Superior temporal gyrus (tissue), 1 donor: ENCODE measurements at regions not wholly inside any gene's neighbourhood (a gene's known extent, or its start where the extent isn't known, plus 50 kb on each side); places are given as distances from the start of the nearest gene placed in this dataset.

Experiments
- DNase-seq: peaks from one replicate; pipeline ENCODE4 v3.0.0-alpha.2; 2016; ENCODE audit errors: extremely low spot score

DNA sequence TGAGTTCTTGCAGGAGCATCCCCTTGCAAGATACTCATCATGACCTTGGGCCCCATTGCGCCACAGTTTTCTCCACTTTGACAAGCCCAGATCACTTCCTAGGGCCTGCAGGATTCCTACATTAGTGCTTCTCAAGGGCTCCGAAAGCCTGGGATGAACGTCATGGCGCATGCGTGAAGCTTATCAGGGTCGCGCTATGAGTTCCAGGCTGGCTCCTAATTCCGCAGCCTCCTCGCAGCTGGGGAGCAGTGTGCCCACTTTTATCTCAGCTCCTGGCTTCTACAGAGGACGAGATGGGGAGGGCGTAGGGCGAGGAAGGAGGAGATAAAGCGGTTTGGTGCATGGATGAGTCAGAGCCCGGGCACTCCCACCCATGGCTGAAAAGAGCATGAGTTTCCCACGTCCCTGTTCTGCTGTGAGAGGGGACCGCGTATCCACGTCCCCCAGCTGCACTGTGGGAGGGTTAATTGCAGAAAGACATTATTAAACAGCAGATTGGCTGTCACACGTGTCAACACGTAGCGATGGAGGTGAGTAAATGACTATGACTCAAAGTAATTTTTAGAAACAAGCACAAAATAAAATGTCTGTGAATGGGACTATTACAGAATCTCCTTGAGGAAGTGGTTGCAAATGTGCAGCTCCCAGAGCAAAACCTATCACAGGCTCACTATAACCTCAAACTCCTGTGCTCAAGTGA lies 72.9 kb upstream of the DSP start:
- DNase-seq: peak; percentile 50

DNA sequence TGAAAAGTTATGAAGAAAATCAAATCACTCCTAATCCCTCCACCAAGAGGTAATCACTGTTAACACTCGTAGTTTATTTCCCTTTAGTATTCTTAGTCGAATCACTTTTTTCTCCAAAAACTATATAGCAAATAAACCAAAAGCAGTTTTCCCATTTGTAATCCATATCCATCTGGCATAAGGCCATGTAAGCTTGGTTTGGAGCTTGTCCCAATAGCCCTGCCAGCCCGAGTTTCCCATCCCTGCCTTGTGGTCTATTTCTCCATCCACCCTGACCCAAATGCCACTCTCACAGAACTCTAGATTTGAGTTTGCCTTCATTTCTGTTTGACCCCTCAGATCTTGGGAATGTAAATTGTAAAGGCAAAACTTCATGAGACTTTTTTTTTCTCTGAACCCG lies 71.8 kb upstream of the DSP start:
- DNase-seq: no peak

DNA sequence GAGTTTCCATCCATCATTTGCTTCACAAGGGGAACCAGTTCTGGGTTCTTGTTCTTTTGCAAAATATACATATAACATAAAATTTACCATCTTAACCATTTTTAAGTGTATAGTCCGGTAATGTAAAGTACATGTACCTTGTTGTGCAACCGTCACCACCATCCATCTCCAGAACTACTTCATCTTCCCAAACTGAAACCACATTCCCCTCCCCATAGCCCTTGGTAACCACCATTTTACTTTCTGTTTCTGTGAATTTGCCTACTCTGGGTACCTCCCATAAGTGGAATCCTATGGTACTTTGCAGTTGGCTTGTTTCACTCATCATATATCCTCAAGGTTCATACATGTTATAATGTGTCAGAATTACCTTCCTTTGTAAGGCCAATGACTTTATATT lies 70.3 kb upstream of the DSP start:
- no peak for DNase-seq

DNA sequence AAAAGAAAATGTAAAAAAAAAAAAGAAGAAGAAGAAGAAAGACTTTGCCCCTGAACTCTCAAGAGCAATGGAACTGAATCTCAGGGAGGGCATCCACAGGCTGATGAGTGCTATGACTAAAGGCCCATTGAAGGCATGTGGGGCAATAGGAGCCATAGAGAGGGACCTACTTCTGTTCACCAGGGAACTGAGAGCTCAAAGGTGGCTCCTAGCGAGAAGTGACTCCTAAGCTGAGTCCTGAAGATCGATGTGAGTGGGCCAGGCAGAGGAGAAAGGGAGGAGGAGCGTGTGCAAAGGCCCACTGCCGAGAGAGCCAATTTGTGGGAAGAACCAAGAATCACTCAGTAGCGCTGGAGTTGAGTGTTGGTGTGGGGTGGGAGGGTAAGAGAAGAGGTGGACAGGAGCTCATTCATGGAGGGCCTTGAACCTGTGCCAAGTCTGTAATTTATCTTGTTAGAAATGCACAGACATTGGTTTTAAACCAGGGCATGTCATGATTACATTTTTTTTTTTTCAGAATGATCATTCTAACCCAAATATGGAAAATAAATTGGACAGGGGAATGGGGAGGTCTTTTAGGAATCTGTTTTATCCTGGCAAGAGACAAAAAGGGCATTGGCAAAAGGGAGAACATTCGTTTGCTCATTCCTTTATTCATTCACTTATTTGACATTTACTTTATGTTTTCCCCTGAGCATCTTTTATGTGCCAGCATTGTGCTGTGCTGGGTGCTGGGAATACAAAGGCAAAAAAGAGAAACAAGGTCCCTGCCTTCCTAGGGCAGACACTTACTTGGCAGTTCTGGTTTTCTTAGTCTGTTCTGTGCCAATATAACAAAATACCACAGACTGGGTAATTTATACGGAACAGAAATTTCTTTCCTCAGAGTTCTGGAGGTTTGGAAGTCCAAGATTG lies 67.4 kb upstream of the DSP start:
- DNase-seq: no peak

DNA sequence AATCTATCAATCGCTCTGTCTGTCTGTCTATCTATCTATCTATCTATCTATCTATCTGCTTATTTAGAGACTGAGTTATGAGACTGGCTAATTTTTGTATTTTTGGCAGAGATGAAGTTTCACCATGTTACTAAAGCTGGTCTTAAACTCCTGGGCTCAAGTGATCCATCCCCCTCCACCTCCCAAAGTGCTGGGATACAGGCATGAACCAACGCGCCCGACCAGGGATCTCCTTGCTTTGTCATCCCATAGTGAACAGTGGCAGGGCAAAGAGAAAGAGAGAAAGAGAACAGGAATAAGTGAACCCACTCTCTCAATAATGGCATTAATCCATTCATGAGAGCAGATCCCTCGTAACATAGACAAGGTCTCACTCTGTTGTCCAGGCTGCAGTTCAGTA lies 66.4 kb upstream of the DSP start:
- no peak for DNase-seq

DNA sequence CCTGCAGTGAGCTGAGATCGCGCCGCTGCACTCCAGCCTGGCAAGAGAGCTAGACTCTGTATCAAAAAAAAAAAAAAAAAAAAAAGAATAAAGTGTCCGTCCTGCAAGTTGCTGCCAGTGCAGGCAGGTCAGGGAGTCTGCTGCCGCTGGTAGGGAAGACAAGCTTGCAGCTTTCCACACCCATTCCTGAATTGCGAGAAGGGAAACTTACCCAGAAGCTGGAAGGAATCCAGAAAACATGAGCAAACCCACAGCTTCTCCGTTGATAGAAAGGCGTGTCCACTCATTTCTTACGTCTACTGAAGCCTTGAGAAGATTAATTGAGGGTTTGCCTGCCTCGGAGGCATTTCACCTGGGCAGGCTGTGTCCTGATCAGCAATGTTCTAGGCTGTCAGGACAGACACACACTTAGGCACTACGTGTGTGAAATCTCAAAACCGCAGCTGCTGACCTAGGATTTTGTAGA lies 61.6 kb upstream of the DSP start:
- no peak for DNase-seq

GRCh38 chr6:7484666-7485065 lies 56.8 kb upstream of the DSP start:
- DNase-seq: no peak

DNA sequence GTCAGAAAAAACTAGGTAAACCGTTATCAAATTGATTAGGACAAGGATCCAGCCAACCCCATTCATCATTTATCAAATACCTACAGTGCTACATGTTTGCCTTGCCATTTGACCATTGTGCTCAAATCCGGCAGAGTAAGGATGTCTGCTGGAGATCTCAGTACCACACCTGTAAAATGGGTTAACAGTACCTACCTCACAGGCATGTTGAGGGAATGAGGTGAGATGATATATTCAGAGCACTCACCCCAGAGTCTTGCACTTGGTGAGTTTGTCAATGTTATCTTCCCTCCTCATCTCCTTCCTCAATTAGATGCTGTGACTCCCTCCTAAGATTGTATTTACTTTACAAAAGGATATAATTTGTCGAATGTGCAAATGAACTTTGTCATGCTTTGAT lies 54.5 kb upstream of the DSP start:
- no peak for DNase-seq

DNA sequence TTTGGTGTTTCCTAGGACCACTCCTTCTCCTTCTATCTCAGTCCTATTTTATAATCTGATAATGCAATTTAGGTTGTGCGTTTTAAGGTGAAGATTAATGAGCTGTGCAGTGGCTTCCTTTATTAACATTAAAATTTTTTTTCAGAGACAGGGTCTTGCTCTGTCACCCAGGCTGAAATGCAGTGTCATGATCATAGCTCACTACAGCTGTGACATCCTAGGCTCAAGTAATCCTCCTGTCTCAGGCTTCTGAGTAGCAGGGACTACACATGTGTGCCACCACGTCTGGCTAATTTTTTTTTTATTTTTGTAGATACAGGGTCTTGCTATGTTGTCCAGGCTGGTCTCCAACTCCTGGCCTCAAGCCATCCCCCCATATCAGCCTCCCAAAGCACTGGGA lies 53.0 kb upstream of the DSP start:
- no peak for DNase-seq

DNA sequence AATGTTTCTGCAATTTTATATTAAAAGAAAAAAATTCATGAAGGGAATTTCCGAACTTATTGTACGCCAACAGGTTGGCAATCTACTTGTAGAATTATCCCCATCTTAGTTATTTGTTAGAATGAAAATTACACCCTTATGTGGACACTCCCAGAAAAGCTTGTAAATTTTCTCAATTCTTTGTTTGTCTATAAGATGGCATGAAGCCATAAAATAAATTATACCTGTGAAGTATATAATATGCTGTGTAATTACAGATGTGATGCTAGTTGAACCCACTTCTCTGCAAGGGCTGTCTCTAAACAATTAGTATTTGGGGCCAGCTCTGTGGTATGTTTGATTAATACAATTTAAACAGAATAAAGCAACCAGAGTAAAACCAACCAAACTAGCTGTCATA lies 52.1 kb upstream of the DSP start:
- DNase-seq: no peak
